HUES6 (cell line): ENCODE measurements at regions not wholly inside any gene's neighbourhood (a gene's known extent, or its start where the extent isn't known, plus 50 kb on each side); places are given as distances from the start of the nearest gene placed in this dataset.
"Not testable (repeated sequence)": the region's sequence is repeated elsewhere in the genome, so short reads cannot be mapped to it uniquely, and the experiment has no call there.

Experiments used
- H3K27ac ChIP-seq: 2 replicates; pipeline ENCODE4 v1.7.0; 2013; ENCODE audit warnings: low read depth, mild to moderate bottlenecking, low read length, inconsistent platforms
- H3K27me3 ChIP-seq: 2 replicates; pipeline ENCODE4 v1.6.1; 2013; ENCODE audit warnings: low read length; ENCODE audit not compliant: control insufficient read depth, insufficient read depth
- H3K36me3 ChIP-seq: 2 replicates; pipeline ENCODE4 v1.6.1; 2013; ENCODE audit warnings: low read length; ENCODE audit not compliant: control insufficient read depth, insufficient read depth
- H3K4me1 ChIP-seq: 2 replicates; pipeline ENCODE4 v1.6.1; 2013; ENCODE audit warnings: low read length; ENCODE audit not compliant: control insufficient read depth, insufficient read depth
- H3K4me3 ChIP-seq: 2 replicates; pipeline ENCODE4 v1.5.1; 2013; ENCODE audit warnings: low read depth, low read length
- H3K9ac ChIP-seq: one replicate; pipeline ENCODE4 v1.6.1; 2013; ENCODE audit warnings: mild to moderate bottlenecking, low read length
- H3K9me3 ChIP-seq: 2 replicates; pipeline ENCODE4 v1.6.1; 2013; ENCODE audit warnings: low read depth, low read length; ENCODE audit not compliant: control insufficient read depth, insufficient read depth

DNA sequence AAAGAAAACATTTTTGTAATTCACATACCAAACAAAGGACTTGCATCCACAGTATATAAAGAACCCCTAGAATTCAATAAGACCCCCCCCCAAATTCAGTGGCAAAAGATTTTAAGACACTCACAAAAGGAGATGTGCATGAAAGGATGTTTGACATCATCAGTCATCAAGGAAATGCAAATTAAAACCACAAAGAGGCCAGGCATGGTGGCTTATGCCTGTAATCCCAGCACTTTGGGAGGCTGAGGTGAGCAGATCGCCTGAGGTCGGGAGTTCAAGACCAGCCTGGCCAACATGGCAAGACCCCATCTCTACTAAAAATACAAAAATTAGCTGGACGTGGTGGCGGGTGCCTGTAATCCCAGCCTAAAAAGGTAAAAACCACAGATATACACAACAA lies 61.3 kb downstream of the AIPL1 start:
- H3K27me3 ChIP-seq, H3K9ac ChIP-seq, H3K27ac ChIP-seq, H3K4me3 ChIP-seq, H3K36me3 ChIP-seq, H3K9me3 ChIP-seq: not testable (repeated sequence)
- H3K4me1 ChIP-seq: peaks cover 12% of the 10 kb centered on the region

DNA sequence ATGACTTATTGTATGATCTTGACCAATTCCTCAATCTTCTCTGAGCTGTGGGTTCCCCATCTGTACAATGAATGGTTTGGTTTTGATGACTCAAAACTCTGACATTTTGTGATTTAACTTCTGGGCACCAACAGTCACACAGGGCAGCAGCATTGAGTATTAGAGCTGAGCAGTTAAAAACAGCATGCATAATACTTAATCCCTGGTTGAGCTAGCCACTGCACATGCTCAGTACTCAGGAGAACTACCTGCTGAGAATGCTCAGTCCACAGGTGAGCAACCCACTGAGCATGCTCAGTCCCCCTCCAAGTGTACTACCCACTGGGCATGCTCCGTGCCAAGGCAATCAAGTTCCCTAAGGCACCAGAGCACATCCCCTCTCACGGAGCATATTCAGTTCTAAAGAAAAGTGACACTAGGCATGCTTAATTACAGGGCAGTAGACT lies 68.7 kb downstream of the AIPL1 start:
- Histone ChIP-seq H3K4me1 (no peaks in the 10 kb centered on the region), H3K27ac (no peak overlapping the region), H3K9me3 (no peaks in the 10 kb centered on the region), H3K4me3 (no peak overlapping the region), H3K27me3 (no peaks in the 10 kb centered on the region), H3K9ac (no peak overlapping the region), H3K36me3 (no peaks in the 10 kb centered on the region)

DNA sequence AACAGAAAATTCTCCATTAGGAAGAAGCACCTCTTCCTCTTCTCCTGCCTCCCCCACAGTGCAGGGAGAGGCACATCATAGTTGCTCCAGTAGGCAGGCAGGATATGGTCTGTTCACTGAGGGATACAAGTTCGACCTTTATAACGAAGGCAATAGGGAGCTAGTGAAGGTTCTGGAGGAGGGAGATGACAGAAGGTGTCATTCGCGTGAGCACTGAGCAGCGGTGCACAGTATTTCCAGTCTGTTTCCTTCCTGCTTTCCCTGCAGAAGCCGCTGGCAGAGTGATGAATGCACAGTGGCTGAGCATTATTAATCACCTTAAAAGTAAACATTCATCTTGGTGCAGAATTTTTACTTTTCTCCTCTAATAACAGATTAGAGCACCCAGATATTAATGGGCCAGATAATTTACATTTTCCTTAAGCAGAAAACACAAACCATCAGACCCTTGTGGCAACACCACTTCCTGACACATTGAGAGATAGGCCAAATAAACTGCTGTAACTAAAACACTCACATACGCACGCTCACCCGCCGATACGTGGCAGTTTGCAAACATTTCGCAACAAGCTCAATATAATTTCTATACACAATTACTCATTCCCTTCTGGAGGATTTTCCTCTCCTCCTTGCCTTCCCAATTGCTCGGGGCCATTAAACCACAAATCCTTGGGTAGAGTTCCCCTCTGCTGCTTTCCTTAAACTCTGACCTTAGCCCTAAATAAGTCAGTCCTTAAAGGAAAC lies 69.5 kb downstream of the AIPL1 start:
- Histone ChIP-seq H3K27me3 (no peaks in the 10 kb centered on the region), H3K4me1 (no peaks in the 10 kb centered on the region), H3K36me3 (no peaks in the 10 kb centered on the region), H3K9me3 (no peaks in the 10 kb centered on the region), H3K9ac (no peak overlapping the region), H3K27ac (no peak overlapping the region), H3K4me3 (no peak overlapping the region)

DNA sequence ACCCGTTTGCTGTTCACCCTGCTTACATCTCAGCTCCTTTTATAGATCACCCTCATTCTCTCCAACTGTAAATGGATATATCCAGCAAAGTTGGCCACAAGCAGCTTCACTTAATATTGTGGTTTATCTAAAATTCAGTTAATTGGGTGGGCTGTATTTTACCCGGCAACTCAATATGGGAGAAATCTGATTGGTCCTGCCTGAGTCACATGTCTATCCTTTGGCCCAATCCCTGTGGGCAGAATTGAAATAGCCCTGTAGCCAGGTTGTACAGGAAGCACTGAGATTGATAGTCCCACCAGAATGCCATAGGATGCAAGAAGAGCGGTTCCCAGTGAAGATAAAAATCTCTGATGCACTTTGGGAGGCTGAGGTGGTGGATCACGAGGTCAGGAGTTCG lies 73.2 kb downstream of the AIPL1 start:
- H3K9ac ChIP-seq: no peak overlapping the region
- H3K4me1 ChIP-seq: no peaks in the 10 kb centered on the region
- no peaks in the 10 kb centered on the region for H3K9me3 ChIP-seq

DNA sequence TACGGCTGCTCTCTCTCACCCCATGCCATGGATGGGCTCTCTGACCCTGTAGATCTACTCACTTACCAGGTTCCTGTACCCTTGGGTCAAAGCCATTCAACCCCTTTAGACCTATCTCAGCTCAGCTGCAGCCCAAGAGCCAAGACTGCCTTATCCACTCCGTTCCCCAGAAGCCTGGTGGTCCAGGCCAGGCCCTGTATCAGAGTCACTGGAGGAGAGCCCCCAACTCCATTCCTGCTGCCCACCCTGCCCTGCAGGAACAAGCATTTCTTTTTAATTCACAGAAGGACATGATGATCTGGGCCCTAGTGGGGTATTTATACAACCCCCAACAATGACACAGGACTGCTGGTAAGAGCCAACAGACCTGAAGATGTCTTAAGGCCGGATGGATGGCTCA lies 76.8 kb downstream of the AIPL1 start:
- H3K9me3 ChIP-seq: no peaks in the 10 kb centered on the region
- no peak overlapping the region for H3K27ac ChIP-seq
- no peak overlapping the region for H3K9ac ChIP-seq
- H3K36me3 ChIP-seq: no peaks in the 10 kb centered on the region
- H3K27me3 ChIP-seq: no peaks in the 10 kb centered on the region
- no peak overlapping the region for H3K4me3 ChIP-seq
- no peaks in the 10 kb centered on the region for H3K4me1 ChIP-seq

More for the DNA sequence above, 73.2 kb downstream of the AIPL1 start:
- H3K27ac ChIP-seq: no peak overlapping the region
- no peaks in the 10 kb centered on the region for H3K27me3 ChIP-seq
- no peaks in the 10 kb centered on the region for H3K36me3 ChIP-seq
- no peak overlapping the region for H3K4me3 ChIP-seq

DNA sequence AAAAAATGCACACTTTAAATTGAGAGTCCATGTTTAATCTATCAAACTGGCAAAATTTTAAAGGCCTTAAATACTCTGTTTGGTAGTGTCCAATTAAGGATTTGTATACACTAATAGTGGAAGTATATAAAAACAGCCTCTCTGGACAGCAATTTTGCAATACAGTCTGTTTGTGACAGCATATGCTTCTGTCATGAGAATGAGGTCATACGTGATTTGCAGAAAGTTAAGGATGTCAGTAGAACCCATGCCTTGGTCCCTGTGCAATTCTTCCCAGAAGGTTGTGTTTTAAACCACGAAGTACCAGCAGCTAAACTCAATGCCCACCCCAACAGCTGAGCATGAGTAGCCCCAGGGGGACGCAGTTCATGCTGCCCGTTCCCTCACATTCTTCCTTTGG lies 78.4 kb downstream of the AIPL1 start:
- Histone ChIP-seq H3K36me3 (no peaks in the 10 kb centered on the region), H3K9ac (no peak overlapping the region), H3K4me3 (no peak overlapping the region), H3K27me3 (no peaks in the 10 kb centered on the region), H3K4me1 (no peaks in the 10 kb centered on the region), H3K9me3 (no peaks in the 10 kb centered on the region), H3K27ac (no peak overlapping the region)

- H3K4me3 ChIP-seq: no peak overlapping the region
- no peaks in the 10 kb centered on the region for H3K9me3 ChIP-seq
- H3K9ac ChIP-seq: no peak overlapping the region
- H3K27me3 ChIP-seq: no peaks in the 10 kb centered on the region
- no peaks in the 10 kb centered on the region for H3K4me1 ChIP-seq
- H3K36me3 ChIP-seq: no peaks in the 10 kb centered on the region
- H3K27ac ChIP-seq: no peak overlapping the region
These were observed 79.7 kb downstream of the AIPL1 start for GRCh38 chr17:6355196-6355595.

- no peaks in the 10 kb centered on the region for H3K9me3 ChIP-seq
- no peaks in the 10 kb centered on the region for H3K4me1 ChIP-seq
- H3K4me3 ChIP-seq: no peak overlapping the region
These were observed 81.9 kb downstream of the AIPL1 start for GRCh38 chr17:6352801-6353560.

DNA sequence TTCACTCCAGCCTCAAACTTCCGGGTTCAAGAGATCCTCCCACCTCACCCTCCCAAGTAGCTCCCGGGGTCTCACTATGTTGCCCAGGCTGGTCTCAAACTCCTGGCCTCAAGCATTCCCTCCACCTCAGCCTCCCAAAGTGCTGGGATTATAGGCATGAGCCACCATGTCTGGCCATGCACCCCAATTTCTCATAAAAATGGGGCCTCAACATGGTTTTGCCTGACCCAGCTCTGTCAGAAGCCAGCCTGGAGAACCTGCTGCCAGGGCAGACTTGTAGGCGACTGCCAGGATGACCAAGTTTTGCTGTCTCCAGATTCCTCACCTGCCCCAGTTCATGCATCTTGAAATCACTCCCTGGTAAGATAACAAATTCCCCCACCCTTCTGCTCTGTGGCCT lies 82.9 kb downstream of the AIPL1 start:
- Histone ChIP-seq H3K27ac (no peak overlapping the region), H3K9me3 (no peaks in the 10 kb centered on the region), H3K4me3 (no peak overlapping the region), H3K27me3 (no peaks in the 10 kb centered on the region), H3K36me3 (no peaks in the 10 kb centered on the region), H3K9ac (no peak overlapping the region), H3K4me1 (no peaks in the 10 kb centered on the region)

More at GRCh38 chr17:6352801-6353560, 81.9 kb downstream of the AIPL1 start:
- Histone ChIP-seq H3K27ac (no peak overlapping the region), H3K36me3 (no peaks in the 10 kb centered on the region), H3K27me3 (no peaks in the 10 kb centered on the region), H3K9ac (no peak overlapping the region)

GRCh38 chr17:6350806-6351205 lies 84.1 kb downstream of the AIPL1 start:
- no peaks in the 10 kb centered on the region for H3K9me3 ChIP-seq
- H3K4me3 ChIP-seq: no peak overlapping the region
- H3K9ac ChIP-seq: no peak overlapping the region
- no peak overlapping the region for H3K27ac ChIP-seq
- H3K4me1 ChIP-seq: no peaks in the 10 kb centered on the region
- H3K36me3 ChIP-seq: no peaks in the 10 kb centered on the region
- H3K27me3 ChIP-seq: no peaks in the 10 kb centered on the region

GRCh38 chr17:6348891-6349290 lies 86.0 kb downstream of the AIPL1 start:
- H3K27me3 ChIP-seq: no peaks in the 10 kb centered on the region
- no peaks in the 10 kb centered on the region for H3K36me3 ChIP-seq
- H3K4me3 ChIP-seq: no peak overlapping the region
- no peak overlapping the region for H3K27ac ChIP-seq
- no peaks in the 10 kb centered on the region for H3K4me1 ChIP-seq
- H3K9me3 ChIP-seq: no peaks in the 10 kb centered on the region
- H3K9ac ChIP-seq: no peak overlapping the region
